Skeletal muscle cell (primary cell): ENCODE measurements at regions not wholly inside any gene's neighbourhood (a gene's known extent, or its start where the extent isn't known, plus 50 kb on each side); places are given as distances from the start of the nearest gene placed in this dataset.

Experiments used
- DNase-seq: peaks from one replicate; pipeline ENCODE4 v3.0.0-alpha.2; 2010; ENCODE audit warnings: low read depth
- H3K4me3 ChIP-seq: 2 replicates; pipeline ENCODE4 v1.5.1; 2011; ENCODE audit warnings: low read depth, mild to moderate bottlenecking, control low read depth, low read length, moderate library complexity

GRCh38 chr6:19759117-19759880, 77.9 kb upstream of the ID4 start:
- peak; percentile 30 for DNase-seq
- no peak overlapping the region for H3K4me3 ChIP-seq

- no peak overlapping the region for H3K4me3 ChIP-seq
- no peak for DNase-seq
Measured at GRCh38 chr6:19761121-19761520, 76.0 kb upstream of the ID4 start.

DNA sequence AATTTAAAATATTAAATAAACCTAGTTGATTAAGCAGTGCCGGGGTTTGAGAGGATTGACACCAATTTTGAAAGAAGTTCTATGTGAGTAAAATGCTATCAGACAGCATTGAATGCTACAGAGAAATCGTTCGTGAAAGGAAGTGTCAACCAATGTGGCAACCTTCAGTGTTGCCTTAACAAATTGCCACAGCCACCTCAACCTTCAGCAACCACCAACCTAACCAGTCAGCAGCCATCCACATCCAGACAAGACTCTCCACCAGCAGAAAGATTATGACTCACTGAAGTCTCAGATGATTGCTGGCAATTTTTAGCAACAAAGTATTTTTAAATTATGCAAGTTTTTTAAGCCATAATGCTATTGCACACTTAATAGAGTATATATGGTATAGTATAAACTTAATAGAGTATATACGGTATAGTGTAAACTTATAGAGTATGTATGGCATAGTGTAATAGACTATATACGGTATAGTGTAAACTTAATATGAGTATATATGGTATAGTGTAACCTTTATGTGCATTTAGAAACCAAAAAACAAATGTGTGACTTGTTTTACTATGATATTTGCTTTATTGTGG, 65.3 kb upstream of the ID4 start:
- DNase-seq, result no peak

DNA sequence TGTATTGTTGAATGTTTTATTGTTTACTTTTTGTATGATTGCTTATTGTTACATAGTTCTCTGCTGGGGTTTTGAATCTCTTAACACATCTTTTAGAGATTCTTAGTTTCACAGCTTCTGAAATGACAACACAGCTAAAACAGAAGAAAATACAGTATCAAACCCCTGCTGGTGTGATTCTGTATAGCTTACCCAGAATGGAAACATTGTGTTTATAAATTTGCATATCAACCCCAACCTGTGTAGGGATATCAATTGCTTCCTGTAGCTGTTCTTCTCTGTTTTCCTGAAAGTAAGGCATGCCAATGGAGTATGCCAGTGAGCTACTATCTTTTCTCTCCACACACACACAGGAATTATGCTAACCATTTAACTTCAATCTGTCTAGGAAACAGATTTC, 64.3 kb upstream of the ID4 start:
- no peak overlapping the region for H3K4me3 ChIP-seq
- no peak for DNase-seq

More for the DNA sequence above, 65.3 kb upstream of the ID4 start:
- H3K4me3 ChIP-seq, result no peak overlapping the region

- H3K4me3 ChIP-seq, result no peak overlapping the region
- DNase-seq, result no peak
Measured at GRCh38 chr6:19781269-19781668, 55.9 kb upstream of the ID4 start.

DNA sequence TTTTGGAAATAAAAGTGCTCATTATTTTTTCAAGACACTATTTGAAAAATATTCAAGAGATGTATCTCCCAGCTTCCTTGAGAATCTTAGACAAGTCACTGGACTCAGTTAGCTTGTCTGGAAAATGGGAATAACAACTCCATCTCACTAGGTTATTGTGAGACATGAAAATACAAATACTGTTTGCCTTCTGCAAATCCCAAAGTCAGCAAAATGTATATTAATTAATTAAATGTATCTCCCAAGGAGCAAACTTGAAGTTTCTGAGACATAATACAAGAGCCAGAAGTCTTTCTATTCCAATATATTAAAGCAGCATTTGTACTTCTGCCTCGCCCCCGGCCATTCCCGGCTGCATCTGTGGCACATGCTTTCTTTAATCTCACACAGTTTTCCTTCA, 54.6 kb upstream of the ID4 start:
- no peak for DNase-seq
- H3K4me3 ChIP-seq, result no peak overlapping the region
